ENCODE measurements at regions not wholly inside any gene's neighbourhood (a gene's known extent, or its start where the extent isn't known, plus 50 kb on each side); places are given as distances from the start of the nearest gene placed in this dataset.
"Not testable (repeated sequence)": the region's sequence is repeated elsewhere in the genome, so short reads cannot be mapped to it uniquely, and the experiment has no call there.

DNA sequence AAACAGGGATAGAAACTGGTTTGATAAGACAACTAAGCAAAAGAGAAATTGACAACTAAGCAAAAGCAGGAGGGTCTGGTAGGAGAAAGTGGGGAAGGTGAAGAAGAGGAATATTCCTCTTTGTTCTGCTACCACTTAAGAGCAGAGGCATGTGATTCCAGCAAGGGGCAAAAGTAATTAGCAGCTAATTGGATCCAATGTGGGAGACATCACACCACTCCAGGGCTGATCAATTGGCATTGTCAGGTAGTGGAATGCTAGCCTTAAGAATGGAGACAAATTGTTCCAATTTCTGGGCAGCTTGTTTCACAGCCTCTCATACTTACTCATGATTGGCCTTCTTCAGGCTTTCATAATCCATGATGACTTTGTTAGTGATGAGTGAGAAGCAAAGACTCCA lies 547.1 kb upstream of the GCFC2 start:
- DNase-seq (ENCODE audit: low spot score): no peak

GRCh38 chr2:76256458-76257088 lies 545.9 kb upstream of the GCFC2 start:
- no peak for DNase-seq (ENCODE audit: low spot score)

- no peak for DNase-seq (ENCODE audit: low spot score)
Measured at GRCh38 chr2:76252704-76253103, 542.0 kb upstream of the GCFC2 start.

- DNase-seq (ENCODE audit: low spot score): no peak
Measured at GRCh38 chr2:76251342-76251741, 540.6 kb upstream of the GCFC2 start.

- DNase-seq (ENCODE audit: low spot score): no peak
Measured at GRCh38 chr2:76247006-76247405, 536.3 kb upstream of the GCFC2 start.

DNA sequence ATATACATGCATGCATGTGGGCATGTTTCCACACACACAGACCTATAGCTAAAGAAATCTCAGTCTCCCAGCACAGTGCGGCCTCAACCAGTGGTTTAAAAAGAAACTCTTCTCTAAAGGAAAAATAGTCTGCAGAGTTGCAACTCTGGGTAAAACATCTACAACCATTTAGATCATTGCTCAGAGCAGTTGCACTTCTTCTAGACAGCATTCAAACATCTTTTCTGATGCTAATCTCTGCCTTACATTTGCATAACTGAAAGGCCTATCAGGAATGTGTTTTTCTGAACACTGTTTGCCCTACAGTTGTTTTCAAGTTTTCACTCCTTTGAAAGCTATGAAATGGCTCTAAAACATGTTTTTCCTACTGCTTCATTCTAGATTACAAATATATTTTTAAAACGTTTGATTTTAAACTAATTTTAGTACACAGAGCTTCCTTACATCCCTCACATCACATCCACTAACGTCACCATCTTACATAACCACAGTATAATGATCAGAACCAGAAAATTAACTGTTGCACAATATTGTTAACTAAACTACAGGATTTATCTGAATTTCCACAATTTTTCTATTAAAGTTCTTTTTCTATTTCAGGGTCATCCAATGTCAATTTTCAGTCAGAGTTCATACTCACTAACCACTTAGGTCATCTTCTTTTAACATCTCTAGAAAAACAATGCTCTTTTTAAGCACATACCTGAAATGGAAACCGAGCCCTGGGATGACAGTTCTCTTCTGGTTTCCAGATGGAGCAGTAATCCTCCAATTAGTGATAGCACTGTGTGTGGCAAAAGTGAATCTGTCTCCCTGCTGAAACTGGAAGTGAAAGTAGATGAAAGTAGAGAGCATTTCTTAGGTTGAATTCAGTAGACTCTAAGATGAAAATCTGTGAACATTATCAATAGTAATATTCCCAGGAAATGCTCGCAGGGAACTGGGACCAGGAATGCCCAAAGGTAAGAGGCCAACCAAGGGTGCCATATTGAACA lies 501.6 kb upstream of the GCFC2 start:
- DNase-seq (ENCODE audit: low spot score): no peak

- DNase-seq (ENCODE audit: low spot score): no peak
Measured at GRCh38 chr2:76210551-76210950, 499.8 kb upstream of the GCFC2 start.

- DNase-seq (ENCODE audit: low spot score): no peak
Measured at GRCh38 chr2:76204048-76204447, 493.3 kb upstream of the GCFC2 start.

DNA sequence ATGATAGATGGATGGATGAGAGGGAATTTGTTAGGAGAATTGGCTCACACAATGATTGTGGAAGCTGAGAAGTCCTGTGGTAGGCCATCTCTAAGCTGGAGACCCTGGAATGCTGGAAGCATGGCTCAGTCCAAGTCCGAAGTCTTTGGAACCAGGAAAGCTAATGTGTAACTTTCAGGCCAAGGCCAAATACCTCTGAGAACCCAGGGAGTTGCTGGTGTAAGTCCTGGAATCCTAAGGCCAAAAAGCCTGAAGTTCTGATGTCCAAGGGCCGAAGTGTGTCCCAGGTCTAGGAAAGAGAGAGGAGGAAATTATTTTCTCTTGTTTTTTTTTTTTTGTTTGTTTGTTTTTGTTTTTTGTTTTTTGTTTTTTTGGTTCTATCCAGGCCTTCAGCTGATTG lies 492.2 kb upstream of the GCFC2 start:
- no peak for DNase-seq (ENCODE audit: low spot score)

GRCh38 chr2:76197842-76198448 lies 487.2 kb upstream of the GCFC2 start:
- DNase-seq (ENCODE audit: low spot score): peak; percentile 76

- no peak for DNase-seq (ENCODE audit: low spot score)
Measured at GRCh38 chr2:76197428-76197827, 486.7 kb upstream of the GCFC2 start.

DNA sequence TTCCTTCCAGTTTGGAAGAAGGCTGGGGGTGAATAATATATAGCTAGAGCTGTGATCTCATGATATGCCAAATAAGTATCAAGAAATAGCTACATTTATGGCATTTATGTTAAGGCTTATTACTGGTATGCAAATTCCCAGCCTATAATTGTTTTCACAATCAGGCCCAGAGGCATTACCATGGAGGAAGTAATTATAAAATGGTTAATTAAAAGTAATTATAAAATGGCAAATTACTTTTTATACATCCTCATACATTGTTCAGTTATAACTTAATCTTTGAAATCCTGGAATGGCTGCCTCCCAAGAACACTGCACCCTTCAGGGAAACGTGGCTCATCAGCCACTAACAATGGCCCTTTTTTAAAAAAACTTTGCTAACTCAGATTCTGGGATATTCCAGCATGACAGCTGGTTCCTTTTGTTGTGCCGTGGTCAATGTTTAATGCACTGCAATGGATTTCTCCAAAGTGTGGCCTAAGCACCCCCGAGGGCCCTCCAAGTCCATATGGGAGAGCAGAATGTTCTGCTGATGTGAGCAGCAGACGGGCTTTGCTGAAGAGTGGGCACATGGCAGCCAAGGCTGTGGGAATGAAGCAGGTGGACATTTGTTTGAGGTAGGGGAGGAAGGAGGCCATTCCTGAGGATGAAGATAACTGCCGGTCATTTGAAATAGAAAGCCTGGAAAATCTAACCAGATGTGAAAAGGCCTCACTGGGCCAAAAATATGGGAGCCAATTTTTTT lies 483.5 kb upstream of the GCFC2 start:
- DNase-seq (ENCODE audit: low spot score): no peak

GRCh38 chr2:76193089-76193488 lies 482.4 kb upstream of the GCFC2 start:
- no peak for DNase-seq (ENCODE audit: low spot score)

DNA sequence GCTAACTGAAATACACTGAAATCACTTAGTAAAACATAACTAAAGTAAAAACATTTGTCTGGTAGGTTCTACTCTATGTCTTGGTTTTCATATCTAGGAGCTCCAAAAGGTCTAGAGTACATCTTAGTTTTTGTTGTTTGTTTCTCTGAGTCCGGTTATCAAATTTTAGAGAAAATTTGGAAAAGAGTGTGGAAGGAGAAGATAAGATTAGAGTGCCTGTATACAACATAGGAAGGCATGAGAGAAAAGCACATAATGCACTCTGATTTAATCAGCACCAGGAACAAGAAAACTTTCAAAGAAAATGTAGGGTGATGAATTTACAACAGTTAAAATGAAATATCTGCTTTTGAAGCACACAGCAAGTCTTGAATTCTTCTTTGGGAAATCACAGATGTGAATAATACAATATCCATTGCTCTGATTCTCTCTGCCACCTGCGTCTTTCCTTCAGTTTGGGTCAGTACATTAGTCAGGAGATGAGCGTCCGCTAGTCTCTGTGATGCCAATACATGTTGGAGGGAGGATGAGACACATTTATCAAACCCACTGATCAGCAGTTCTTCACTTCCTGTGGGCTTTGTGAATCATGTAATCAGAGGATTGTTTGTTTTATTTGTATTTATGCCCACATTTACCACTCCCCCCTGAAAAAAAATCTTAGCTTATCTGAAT lies 477.8 kb upstream of the GCFC2 start:
- DNase-seq (ENCODE audit: low spot score): no peak

GRCh38 chr2:76187415-76187814 lies 476.7 kb upstream of the GCFC2 start:
- no peak for DNase-seq (ENCODE audit: low spot score)

- no peak for DNase-seq (ENCODE audit: low spot score)
Measured at GRCh38 chr2:76180676-76181075, 470.0 kb upstream of the GCFC2 start.

DNA sequence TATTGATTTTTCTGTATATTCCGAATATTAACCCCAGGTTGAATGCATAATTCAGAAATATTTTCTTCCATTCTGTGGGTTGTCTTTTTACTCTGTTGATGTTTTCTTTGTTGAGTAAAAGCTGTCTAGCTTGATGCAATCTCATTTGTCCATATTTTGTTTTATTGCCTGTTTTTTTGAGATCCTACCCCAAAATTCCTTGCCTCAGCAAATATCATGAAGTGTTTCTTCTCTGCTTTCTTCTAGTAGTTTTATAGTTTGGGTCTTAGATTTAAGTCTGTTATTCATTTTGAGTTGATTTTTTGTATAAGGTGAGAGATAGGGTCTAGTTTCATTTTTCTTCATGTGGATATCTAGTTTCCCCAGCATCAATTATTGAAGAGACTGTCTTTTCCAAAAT lies 467.9 kb upstream of the GCFC2 start:
- no peak for DNase-seq (ENCODE audit: low spot score)

GRCh38 chr2:76175295-76175694 lies 464.6 kb upstream of the GCFC2 start:
- no peak for DNase-seq (ENCODE audit: low spot score)

DNA sequence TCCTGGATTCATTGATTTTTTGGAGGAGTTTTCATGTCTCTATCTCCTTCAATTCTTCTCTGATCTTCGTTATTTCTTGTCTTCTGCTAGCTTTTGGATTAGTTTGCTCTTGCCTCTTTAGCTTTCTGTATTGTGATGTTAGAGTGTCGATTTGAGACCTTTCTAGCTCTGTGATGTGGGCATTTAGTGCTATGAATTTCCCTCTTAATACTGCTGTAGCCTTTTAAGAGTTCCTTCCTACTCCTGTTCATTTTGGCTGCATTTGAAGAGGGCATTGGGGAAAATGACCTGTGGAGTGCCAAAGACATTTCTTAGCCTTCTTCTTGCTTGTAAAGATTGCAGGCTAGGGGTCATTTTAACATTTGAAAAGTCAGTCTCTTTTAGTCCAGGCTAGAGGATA lies 463.8 kb upstream of the GCFC2 start:
- no peak for DNase-seq (ENCODE audit: low spot score)

- not testable (repeated sequence) for DNase-seq (ENCODE audit: low spot score)
Measured at GRCh38 chr2:76173206-76173605, 462.5 kb upstream of the GCFC2 start.

DNA sequence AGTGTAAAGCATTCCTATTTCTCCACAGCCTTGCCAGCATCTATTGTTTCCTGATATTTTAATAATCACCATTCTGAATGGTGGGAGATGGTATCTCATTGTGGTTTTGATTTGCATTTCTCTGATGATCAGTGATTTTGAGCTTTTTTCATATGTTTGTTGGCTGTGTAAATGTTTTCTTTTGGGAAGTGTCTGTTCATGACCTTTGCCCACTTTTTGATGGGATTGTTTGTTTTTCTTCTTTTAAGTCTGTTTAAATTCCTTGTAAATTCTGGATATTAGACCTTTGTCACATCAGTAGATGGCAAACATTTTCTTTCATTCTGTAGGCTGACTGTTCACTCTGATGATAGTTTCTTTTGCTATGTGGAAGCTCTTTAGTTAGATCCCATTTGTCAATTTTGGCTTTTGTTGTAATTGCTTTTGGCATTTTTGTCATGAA lies 461.5 kb upstream of the GCFC2 start:
- not testable (repeated sequence) for DNase-seq (ENCODE audit: low spot score)
